ENCODE measurements at regions not wholly inside any gene's neighbourhood (a gene's known extent, or its start where the extent isn't known, plus 50 kb on each side); places are given as distances from the start of the nearest gene placed in this dataset.

DNA sequence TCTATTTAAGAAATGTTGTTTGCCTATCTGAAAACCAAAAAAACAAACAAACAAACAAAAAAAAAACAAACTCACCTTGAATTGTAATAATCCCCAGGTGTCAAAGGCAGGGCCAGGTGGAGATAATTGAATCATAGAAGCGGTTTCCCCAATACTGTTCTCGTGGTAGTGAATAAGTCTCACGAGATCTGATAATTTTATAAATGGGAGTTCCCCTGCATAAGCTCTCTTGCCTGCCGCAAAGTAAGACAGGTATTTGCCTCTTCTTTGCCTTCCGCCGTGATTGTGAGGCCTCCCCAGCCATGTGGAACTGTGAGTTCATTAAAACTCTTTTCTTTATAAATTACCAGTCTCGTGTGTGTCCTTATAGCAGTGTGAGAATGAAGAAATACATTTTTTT lies 1180.7 kb upstream of the CRIM1 start:
- Histone ChIP-seq H3K9me2 (replicated peaks; ENCODE audit: control insufficient read depth, low read length) (no peaks in the 10 kb centered on the region), H3K36me3 (ENCODE audit: control insufficient read depth, low read length) (no peaks in the 10 kb centered on the region), H3F3A (ENCODE audit: control insufficient read depth, insufficient read depth) (no peaks in the 10 kb centered on the region), H3K4me1 (ENCODE audit: control insufficient read depth, low read length) (no peaks in the 10 kb centered on the region), H3K27ac (ENCODE audit: low read depth, low read length) (no peak overlapping the region), H3K79me2 (ENCODE audit: control insufficient read depth, low read length) (no peaks in the 10 kb centered on the region), H3K4me3 (ENCODE audit: low read length) (no peak overlapping the region), H3K27me3 (ENCODE audit: control insufficient read depth, low read length) (no peaks in the 10 kb centered on the region), H4K20me1 (ENCODE audit: control insufficient read depth, insufficient read depth, low read depth, low read length) (no peaks in the 10 kb centered on the region), H3K9me3 (ENCODE audit: control insufficient read depth, insufficient read depth, low read length) (no peaks in the 10 kb centered on the region), H3K4me2 (ENCODE audit: low read length) (no peak overlapping the region)
- TF ChIP-seq EZH2phosphoT487 (IDR thresholded peaks at IDR 0.05; ENCODE audit: borderline replicate concordance, low read length), result no peak
- TF ChIP-seq CTCF (IDR thresholded peaks at IDR 0.05; ENCODE audit: low read depth, low read length, poor library complexity, severe bottlenecking), result no peak

DNA sequence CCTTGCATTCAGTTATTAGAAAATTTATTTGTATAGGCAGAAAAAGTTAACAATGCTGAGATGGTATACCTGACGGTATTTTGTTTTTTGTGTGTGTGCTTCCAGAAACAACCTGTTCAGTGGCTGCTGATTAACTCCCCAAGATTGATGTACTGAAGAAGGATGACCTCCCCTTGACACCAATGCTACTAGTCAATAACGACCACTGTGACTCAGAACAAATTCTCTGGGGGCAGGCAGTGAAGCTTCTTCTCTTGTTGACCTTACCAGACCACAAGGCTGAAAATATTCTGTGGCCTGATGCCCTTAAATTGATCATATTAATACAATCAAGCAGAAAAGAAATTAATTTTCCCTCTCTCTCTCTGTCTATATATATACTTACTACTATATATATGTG lies 1182.9 kb upstream of the CRIM1 start:
- no peaks in the 10 kb centered on the region for H4K20me1 ChIP-seq (ENCODE audit: control insufficient read depth, insufficient read depth, low read depth, low read length)
- H3K27ac ChIP-seq (ENCODE audit: low read depth, low read length), result no peak overlapping the region
- H3K9me2 ChIP-seq (replicated peaks; ENCODE audit: control insufficient read depth, low read length), result no peaks in the 10 kb centered on the region
- H3K27me3 ChIP-seq (ENCODE audit: control insufficient read depth, low read length), result no peaks in the 10 kb centered on the region
- no peak overlapping the region for H3K4me2 ChIP-seq (ENCODE audit: low read length)
- H3F3A ChIP-seq (ENCODE audit: control insufficient read depth, insufficient read depth), result no peaks in the 10 kb centered on the region
- TF ChIP-seq EZH2phosphoT487 (IDR thresholded peaks at IDR 0.05; ENCODE audit: borderline replicate concordance, low read length) (no peak), CTCF (IDR thresholded peaks at IDR 0.05; ENCODE audit: low read depth, low read length, poor library complexity, severe bottlenecking) (no peak)
- no peaks in the 10 kb centered on the region for H3K79me2 ChIP-seq (ENCODE audit: control insufficient read depth, low read length)
- no peaks in the 10 kb centered on the region for H3K36me3 ChIP-seq (ENCODE audit: control insufficient read depth, low read length)
- H3K9me3 ChIP-seq (ENCODE audit: control insufficient read depth, insufficient read depth, low read length), result no peaks in the 10 kb centered on the region
- H3K4me1 ChIP-seq (ENCODE audit: control insufficient read depth, low read length), result no peaks in the 10 kb centered on the region
- H3K4me3 ChIP-seq (ENCODE audit: low read length), result no peak overlapping the region

GRCh38 chr2:35168351-35168750 lies 1187.2 kb upstream of the CRIM1 start:
- Histone ChIP-seq H4K20me1 (ENCODE audit: control insufficient read depth, insufficient read depth, low read depth, low read length) (no peaks in the 10 kb centered on the region), H3F3A (ENCODE audit: control insufficient read depth, insufficient read depth) (no peaks in the 10 kb centered on the region), H3K4me1 (ENCODE audit: control insufficient read depth, low read length) (no peaks in the 10 kb centered on the region), H3K9me2 (replicated peaks; ENCODE audit: control insufficient read depth, low read length) (no peaks in the 10 kb centered on the region), H3K9me3 (ENCODE audit: control insufficient read depth, insufficient read depth, low read length) (no peaks in the 10 kb centered on the region), H3K4me2 (ENCODE audit: low read length) (no peak overlapping the region), H3K4me3 (ENCODE audit: low read length) (no peak overlapping the region), H3K79me2 (ENCODE audit: control insufficient read depth, low read length) (no peaks in the 10 kb centered on the region), H3K36me3 (ENCODE audit: control insufficient read depth, low read length) (no peaks in the 10 kb centered on the region), H3K27ac (ENCODE audit: low read depth, low read length) (no peak overlapping the region), H3K27me3 (ENCODE audit: control insufficient read depth, low read length) (no peaks in the 10 kb centered on the region)
- no peak for TF ChIP-seq EZH2phosphoT487 (IDR thresholded peaks at IDR 0.05; ENCODE audit: borderline replicate concordance, low read length)
- no peak for TF ChIP-seq CTCF (IDR thresholded peaks at IDR 0.05; ENCODE audit: low read depth, low read length, poor library complexity, severe bottlenecking)

GRCh38 chr2:35163948-35164347 lies 1191.6 kb upstream of the CRIM1 start:
- Histone ChIP-seq H3K9me2 (replicated peaks; ENCODE audit: control insufficient read depth, low read length) (no peaks in the 10 kb centered on the region), H3K27ac (ENCODE audit: low read depth, low read length) (no peak overlapping the region), H3K9me3 (ENCODE audit: control insufficient read depth, insufficient read depth, low read length) (no peaks in the 10 kb centered on the region)

More at GRCh38 chr2:35163948-35164347, 1191.6 kb upstream of the CRIM1 start:
- Histone ChIP-seq H3F3A (ENCODE audit: control insufficient read depth, insufficient read depth) (no peaks in the 10 kb centered on the region), H4K20me1 (ENCODE audit: control insufficient read depth, insufficient read depth, low read depth, low read length) (no peaks in the 10 kb centered on the region), H3K4me3 (ENCODE audit: low read length) (no peak overlapping the region), H3K79me2 (ENCODE audit: control insufficient read depth, low read length) (no peaks in the 10 kb centered on the region), H3K4me2 (ENCODE audit: low read length) (no peak overlapping the region), H3K4me1 (ENCODE audit: control insufficient read depth, low read length) (no peaks in the 10 kb centered on the region), H3K36me3 (ENCODE audit: control insufficient read depth, low read length) (no peaks in the 10 kb centered on the region), H3K27me3 (ENCODE audit: control insufficient read depth, low read length) (no peaks in the 10 kb centered on the region)
- TF ChIP-seq CTCF (IDR thresholded peaks at IDR 0.05; ENCODE audit: low read depth, low read length, poor library complexity, severe bottlenecking), result no peak
- no peak for TF ChIP-seq EZH2phosphoT487 (IDR thresholded peaks at IDR 0.05; ENCODE audit: borderline replicate concordance, low read length)
